ENCODE measurements at regions not wholly inside any gene's neighbourhood (a gene's known extent, or its start where the extent isn't known, plus 50 kb on each side); places are given as distances from the start of the nearest gene placed in this dataset.
"Not testable (repeated sequence)": the region's sequence is repeated elsewhere in the genome, so short reads cannot be mapped to it uniquely, and the experiment has no call there.

GRCh38 chr9:62877987-62878386 is 1688.2 kb downstream of the SPATA31A7 start:
- DNase-seq = not testable (repeated sequence)

GRCh38 chr9:62880453-62880852 is 1690.6 kb downstream of the SPATA31A7 start:
- DNase-seq = not testable (repeated sequence)

GRCh38 chr9:62880971-62881370 is 1691.1 kb downstream of the SPATA31A7 start:
- DNase-seq = not testable (repeated sequence)

- DNase-seq = not testable (repeated sequence)
These were observed 1692.0 kb downstream of the SPATA31A7 start for GRCh38 chr9:62881811-62882210.

- not testable (repeated sequence) for DNase-seq
These were observed 1692.9 kb downstream of the SPATA31A7 start for GRCh38 chr9:62882717-62883116.

- DNase-seq = not testable (repeated sequence)
These were observed 1706.9 kb downstream of the SPATA31A7 start for GRCh38 chr9:62896692-62897091.

- not testable (repeated sequence) for DNase-seq
These were observed 1707.8 kb downstream of the SPATA31A7 start for GRCh38 chr9:62897411-62898225.

- DNase-seq = not testable (repeated sequence)
These were observed 1709.8 kb downstream of the SPATA31A7 start for GRCh38 chr9:62899666-62900065.

GRCh38 chr9:62904061-62904460 is 1714.2 kb downstream of the SPATA31A7 start:
- not testable (repeated sequence) for DNase-seq

- DNase-seq = not testable (repeated sequence)
These were observed 1715.9 kb downstream of the SPATA31A7 start for GRCh38 chr9:62905722-62906121.

GRCh38 chr9:62907866-62908265 is 1718.0 kb downstream of the SPATA31A7 start:
- not testable (repeated sequence) for DNase-seq

- DNase-seq = not testable (repeated sequence)
These were observed 1718.4 kb downstream of the SPATA31A7 start for GRCh38 chr9:62908271-62908670.

- not testable (repeated sequence) for DNase-seq
These were observed 1719.6 kb downstream of the SPATA31A7 start for GRCh38 chr9:62909447-62909846.

- DNase-seq = not testable (repeated sequence)
These were observed 1722.4 kb downstream of the SPATA31A7 start for GRCh38 chr9:62912278-62912677.

GRCh38 chr9:62915168-62915567 is 1725.3 kb downstream of the SPATA31A7 start:
- DNase-seq = not testable (repeated sequence)

GRCh38 chr9:62915661-62916060 is 1725.8 kb downstream of the SPATA31A7 start:
- not testable (repeated sequence) for DNase-seq

- DNase-seq = not testable (repeated sequence)
These were observed 1729.0 kb downstream of the SPATA31A7 start for GRCh38 chr9:62918648-62919385.

GRCh38 chr9:62931484-62931883 is 1741.6 kb downstream of the SPATA31A7 start:
- DNase-seq = not testable (repeated sequence)

- not testable (repeated sequence) for DNase-seq
These were observed 1763.0 kb downstream of the SPATA31A7 start for GRCh38 chr9:62952840-62953239.

Measured in NCI-H226 (cell line).